H9 (cell line): ENCODE measurements at regions not wholly inside any gene's neighbourhood (a gene's known extent, or its start where the extent isn't known, plus 50 kb on each side); places are given as distances from the start of the nearest gene placed in this dataset.

ENCODE experiments used
- DNase-seq: peaks from one replicate; pipeline ENCODE4 v3.0.0-alpha.2; 2017
- H2AFZ ChIP-seq: one replicate; pipeline ENCODE4 v1.6.1; 2013; ENCODE audit warnings: mild to moderate bottlenecking, low read length, control low read depth, moderate library complexity
- H2AK5ac ChIP-seq: 2 replicates; pipeline ENCODE4 v1.6.1; 2013; ENCODE audit warnings: low read length, control low read depth, mixed read lengths; ENCODE audit not compliant: insufficient read length
- H2BK120ac ChIP-seq: one replicate; pipeline ENCODE4 v1.6.1; 2013; ENCODE audit warnings: low read depth, mild to moderate bottlenecking, low read length, control low read depth, inconsistent platforms; ENCODE audit not compliant: poor library complexity, severe bottlenecking
- H2BK12ac ChIP-seq: 2 replicates; pipeline ENCODE4 v1.6.1; 2013; ENCODE audit warnings: low read length, control low read depth, mixed read lengths, low read depth; ENCODE audit not compliant: insufficient read length
- H2BK15ac ChIP-seq: 2 replicates; pipeline ENCODE4 v1.6.1; 2013; ENCODE audit warnings: low read depth, low read length, control low read depth
- H2BK20ac ChIP-seq: one replicate; pipeline ENCODE4 v1.6.1; 2013; ENCODE audit warnings: low read depth, mild to moderate bottlenecking, low read length, control low read depth, inconsistent platforms; ENCODE audit not compliant: poor library complexity, severe bottlenecking
- H2BK5ac ChIP-seq: 2 replicates; pipeline ENCODE4 v1.6.1; 2013; ENCODE audit warnings: low read length, control low read depth, mixed read lengths; ENCODE audit not compliant: insufficient read length
- H3K14ac ChIP-seq: 2 replicates; pipeline ENCODE4 v1.6.1; 2013; ENCODE audit warnings: low read length, control low read depth; ENCODE audit not compliant: insufficient read depth
- H3K18ac ChIP-seq: 2 replicates; pipeline ENCODE4 v1.6.1; 2013; ENCODE audit warnings: low read depth, mild to moderate bottlenecking, mixed read lengths, low read length, control low read depth; ENCODE audit not compliant: insufficient read length
- H3K23ac ChIP-seq: 2 replicates; pipeline ENCODE4 v1.6.1; 2013; ENCODE audit warnings: low read length, control low read depth, mixed read lengths, low read depth; ENCODE audit not compliant: insufficient read length
- H3K23me2 ChIP-seq: 2 replicates; pipeline ENCODE4 v1.6.1; 2013; ENCODE audit warnings: low read depth, mild to moderate bottlenecking, mixed read lengths, low read length, control low read depth; ENCODE audit not compliant: insufficient read length, poor library complexity, severe bottlenecking
- H3K27ac ChIP-seq: 2 replicates; pipeline ENCODE4 v1.5.1; 2013; ENCODE audit warnings: low read length, control low read depth, mixed read lengths, low read depth; ENCODE audit not compliant: insufficient read length
- H3K27me3 ChIP-seq: 2 replicates; pipeline ENCODE4 v1.6.1; 2013; ENCODE audit warnings: low read length, control low read depth, inconsistent platforms; ENCODE audit not compliant: insufficient read depth
- H3K4ac ChIP-seq: 2 replicates; pipeline ENCODE4 v1.6.1; 2013; ENCODE audit warnings: low read depth, mild to moderate bottlenecking, control low read depth, inconsistent platforms, low read length, moderate library complexity
- H3K4me1 ChIP-seq: 2 replicates; pipeline ENCODE4 v1.6.1; 2013; ENCODE audit warnings: low read length, control low read depth, inconsistent platforms; ENCODE audit not compliant: insufficient read depth
- H3K4me2 ChIP-seq: 2 replicates; pipeline ENCODE4 v1.6.1; 2013; ENCODE audit warnings: low read length, control low read depth, mixed read lengths; ENCODE audit not compliant: insufficient read length, insufficient read depth
- H3K56ac ChIP-seq: 2 replicates; pipeline ENCODE4 v1.6.1; 2013; ENCODE audit warnings: low read depth, mild to moderate bottlenecking, mixed read lengths, low read length, control low read depth; ENCODE audit not compliant: insufficient read length
- H3K79me1 ChIP-seq: 2 replicates; pipeline ENCODE4 v1.6.1; 2013; ENCODE audit warnings: low read depth, mild to moderate bottlenecking, moderate library complexity, low read length, control low read depth, inconsistent platforms; ENCODE audit not compliant: insufficient read depth, poor library complexity, severe bottlenecking
- H3K79me2 ChIP-seq: 2 replicates; pipeline ENCODE4 v1.6.1; 2013; ENCODE audit warnings: low read length, control low read depth, inconsistent platforms; ENCODE audit not compliant: insufficient read depth
- H3K9ac ChIP-seq: 2 replicates; pipeline ENCODE4 v1.6.1; 2013; ENCODE audit warnings: low read length, control low read depth, mixed read lengths; ENCODE audit not compliant: insufficient read length; ENCODE audit errors: extremely low read depth
- H3K9me3 ChIP-seq: one replicate; pipeline ENCODE4 v1.6.1; 2013; ENCODE audit warnings: low read depth, low read length, inconsistent platforms; ENCODE audit not compliant: control insufficient read depth
- H3T11ph ChIP-seq: one replicate; pipeline ENCODE4 v1.6.1; 2013; ENCODE audit warnings: mild to moderate bottlenecking, low read length, control low read depth, inconsistent platforms
- H4K20me1 ChIP-seq: one replicate; pipeline ENCODE4 v1.6.1; 2013; ENCODE audit not compliant: control insufficient read depth, insufficient read length, insufficient read depth
- H4K5ac ChIP-seq: 2 replicates; pipeline ENCODE4 v1.6.1; 2013; ENCODE audit warnings: low read depth, mild to moderate bottlenecking, mixed read lengths, low read length, control low read depth; ENCODE audit not compliant: insufficient read length
- H4K8ac ChIP-seq: replicated peaks from 2 replicates; pipeline ENCODE4 v1.6.1; 2013; ENCODE audit warnings: low read length, control low read depth, mixed read lengths, low read depth; ENCODE audit not compliant: insufficient read length
- H4K91ac ChIP-seq: 2 replicates; pipeline ENCODE4 v1.6.1; 2013; ENCODE audit warnings: low read depth, mild to moderate bottlenecking, moderate library complexity, mixed read lengths, low read length, control low read depth; ENCODE audit not compliant: insufficient read length
- H3K27ac Mint-ChIP-seq, 3 experiments: 2 replicates in 2 of 3; 3 replicates in 1 of 3; pipeline ENCODE4 v1.8.0; 2020 to 2021; ENCODE audit warnings: mixed read lengths in 3 of 3, mild to moderate bottlenecking in 1 of 3, moderate library complexity in 1 of 3
- H3K27me3 Mint-ChIP-seq: 2 replicates; pipeline ENCODE4 v1.8.0; 2021; ENCODE audit warnings: low read depth, mild to moderate bottlenecking, moderate library complexity, mixed read lengths
- H3K36me3 Mint-ChIP-seq, 3 experiments: 2 replicates in 2 of 3; 3 replicates in 1 of 3; pipeline ENCODE4 v1.8.0; 2020 to 2021; ENCODE audit warnings: low read depth in 3 of 3, mixed read lengths in 3 of 3; ENCODE audit not compliant: insufficient read depth in 1 of 3
- H3K4me1 Mint-ChIP-seq, 2 experiments: 2 replicates each; pipeline ENCODE4 v1.8.0; 2020; ENCODE audit warnings: mixed read lengths in 2 of 2
- H3K4me3 Mint-ChIP-seq, 2 experiments: 2 replicates in 1 of 2; 3 replicates in 1 of 2; pipeline ENCODE4 v1.8.0; 2020 to 2021; ENCODE audit warnings: mild to moderate bottlenecking in 2 of 2, mixed read lengths in 2 of 2, moderate library complexity in 1 of 2
- H3K9me3 Mint-ChIP-seq, 2 experiments: 2 replicates in 1 of 2; 3 replicates in 1 of 2; pipeline ENCODE4 v1.8.0; 2020; ENCODE audit warnings: mild to moderate bottlenecking in 2 of 2, mixed read lengths in 2 of 2, moderate library complexity in 1 of 2
- WGBS: extraction: QIAGEN DNeasy Blood & Tissue Kit; methylation state at CpG from one replicate; pipeline ENCODE4 v1.1.7; 2013; ENCODE audit warnings: missing lambda C conversion rate, low lambda C conversion rate, mixed read lengths; ENCODE audit not compliant: insufficient read length; ENCODE audit errors: extremely low coverage; 5-methylcytosine and 5-hydroxymethylcytosine counted together
- TF ChIP-seq, protein P1 (sequence below): fragments of 200-600 bp; sonication (generic); conservative IDR thresholded peaks from 3 replicates; pipeline ENCODE4 v1.8.0; 2021; ENCODE audit warnings: antibody characterized with exemption, mild to moderate bottlenecking

DNA sequence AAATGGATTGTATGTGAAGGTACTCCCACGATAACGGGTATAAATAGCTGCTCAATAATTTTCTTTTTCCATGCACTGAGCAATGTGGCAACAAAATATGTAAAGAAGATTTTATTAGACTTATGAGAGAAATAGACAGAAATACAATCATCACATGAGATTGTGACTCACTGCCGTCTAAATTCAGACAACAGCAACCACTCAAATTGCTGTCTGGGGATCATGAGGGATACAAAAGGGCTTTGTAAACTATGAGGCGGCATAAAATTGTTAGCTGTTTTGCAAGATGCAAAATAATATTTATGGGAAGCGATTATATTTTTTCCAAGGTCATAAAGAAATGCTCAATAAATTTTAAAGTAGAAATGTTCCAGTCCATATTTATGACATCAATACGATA, 259.1 kb upstream of the AGAP1 start:
- H3K4me1 ChIP-seq: no peaks in the 10 kb centered on the region
- no peaks in the 10 kb centered on the region for H3K23me2 ChIP-seq
- H3K9me3 ChIP-seq: no peaks in the 10 kb centered on the region
- no peak overlapping the region for H3K4me2 ChIP-seq
- H2BK20ac ChIP-seq: no peak overlapping the region
- H3K14ac ChIP-seq: no peak overlapping the region
- no peak overlapping the region for H4K8ac ChIP-seq
- H3K4me3 Mint-ChIP-seq: no peak overlapping the region
- H3K27ac Mint-ChIP-seq: no peak overlapping the region
- H2AFZ ChIP-seq: no peak overlapping the region
- H4K20me1 ChIP-seq: no peaks in the 10 kb centered on the region
- no peak overlapping the region for H4K91ac ChIP-seq
- H3K36me3 Mint-ChIP-seq: no peaks in the 10 kb centered on the region
- H3K4me1 Mint-ChIP-seq: peaks cover 0 to 7% of the 10 kb centered on the region in 2 experiments; a peak in 3 of 4 replicates
- no peaks in the 10 kb centered on the region for H3K79me2 ChIP-seq
- H2BK120ac ChIP-seq: no peak overlapping the region
- H3K23ac ChIP-seq: no peak overlapping the region
- H3K4ac ChIP-seq: no peak overlapping the region
- no peak overlapping the region for H2BK15ac ChIP-seq
- TF ChIP-seq, protein P1, sequence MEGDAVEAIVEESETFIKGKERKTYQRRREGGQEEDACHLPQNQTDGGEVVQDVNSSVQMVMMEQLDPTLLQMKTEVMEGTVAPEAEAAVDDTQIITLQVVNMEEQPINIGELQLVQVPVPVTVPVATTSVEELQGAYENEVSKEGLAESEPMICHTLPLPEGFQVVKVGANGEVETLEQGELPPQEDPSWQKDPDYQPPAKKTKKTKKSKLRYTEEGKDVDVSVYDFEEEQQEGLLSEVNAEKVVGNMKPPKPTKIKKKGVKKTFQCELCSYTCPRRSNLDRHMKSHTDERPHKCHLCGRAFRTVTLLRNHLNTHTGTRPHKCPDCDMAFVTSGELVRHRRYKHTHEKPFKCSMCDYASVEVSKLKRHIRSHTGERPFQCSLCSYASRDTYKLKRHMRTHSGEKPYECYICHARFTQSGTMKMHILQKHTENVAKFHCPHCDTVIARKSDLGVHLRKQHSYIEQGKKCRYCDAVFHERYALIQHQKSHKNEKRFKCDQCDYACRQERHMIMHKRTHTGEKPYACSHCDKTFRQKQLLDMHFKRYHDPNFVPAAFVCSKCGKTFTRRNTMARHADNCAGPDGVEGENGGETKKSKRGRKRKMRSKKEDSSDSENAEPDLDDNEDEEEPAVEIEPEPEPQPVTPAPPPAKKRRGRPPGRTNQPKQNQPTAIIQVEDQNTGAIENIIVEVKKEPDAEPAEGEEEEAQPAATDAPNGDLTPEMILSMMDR: no peak
- no peak overlapping the region for H2BK5ac ChIP-seq
- DNase-seq: no peak
- no CpG with 5 or more reads among the region's 6 CpGs for WGBS
- no peak overlapping the region for H4K5ac ChIP-seq
- H2AK5ac ChIP-seq: no peak overlapping the region
- H3K9me3 Mint-ChIP-seq: no peaks in the 10 kb centered on the region
- no peak overlapping the region for H3K27ac ChIP-seq
- H3K56ac ChIP-seq: no peak overlapping the region
- H3K27me3 ChIP-seq: no peaks in the 10 kb centered on the region
- H2BK12ac ChIP-seq: no peak overlapping the region
- no peak overlapping the region for H3T11ph ChIP-seq
- no peaks in the 10 kb centered on the region for H3K79me1 ChIP-seq
- H3K9ac ChIP-seq: no peak overlapping the region
- H3K27me3 Mint-ChIP-seq: peaks cover 9% of the 10 kb centered on the region; the same call in 1 of the 2 replicates
- no peak overlapping the region for H3K18ac ChIP-seq
